ENCODE measurements at regions not wholly inside any gene's neighbourhood (a gene's known extent, or its start where the extent isn't known, plus 50 kb on each side); places are given as distances from the start of the nearest gene placed in this dataset.
A peak's percentile ranks its signal among the peaks of the same experiment; 100 is the strongest.

DNA sequence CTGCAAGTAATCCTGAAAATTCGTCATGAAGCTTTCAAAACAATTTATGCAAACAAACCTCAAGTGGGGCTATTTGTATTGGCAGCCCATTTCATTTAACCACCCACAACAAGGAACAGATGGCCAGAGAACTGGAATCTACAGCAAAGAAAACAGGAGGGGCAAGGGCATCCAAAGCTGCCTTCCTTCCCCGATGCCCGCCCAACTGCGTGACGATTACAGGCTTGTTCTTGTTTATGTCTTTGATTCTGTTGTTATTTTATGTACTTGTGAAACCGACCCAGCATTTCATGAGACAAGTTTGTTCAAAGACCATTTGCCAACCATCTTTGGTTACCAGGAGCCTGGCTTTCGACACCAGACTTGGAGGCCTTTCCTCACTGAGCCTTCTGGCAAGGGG is 59.1 kb upstream of the IRX6 start:
- DNase-seq (ENCODE audit: low spot score), result peak; percentile 80

DNA sequence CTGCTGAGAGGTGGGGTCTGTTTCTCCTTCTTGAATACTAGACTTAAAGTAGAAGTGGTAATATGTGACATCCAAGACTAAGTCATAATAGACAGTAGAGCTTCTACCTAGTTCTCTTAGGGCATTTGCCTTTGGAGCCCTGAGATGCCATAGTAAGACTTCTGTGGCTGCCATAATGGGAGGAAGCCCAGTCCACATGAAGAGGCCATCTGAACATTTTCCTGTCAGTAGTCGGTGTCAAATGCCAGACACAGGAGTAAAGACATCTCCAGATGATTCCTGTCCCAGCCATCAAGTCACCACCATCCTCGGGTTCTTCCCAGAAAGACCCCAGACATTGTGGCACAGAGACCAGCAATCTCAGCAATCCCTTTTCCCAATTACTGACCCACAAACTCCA is 58.1 kb upstream of the IRX6 start:
- no peak for DNase-seq (ENCODE audit: low spot score)

DNA sequence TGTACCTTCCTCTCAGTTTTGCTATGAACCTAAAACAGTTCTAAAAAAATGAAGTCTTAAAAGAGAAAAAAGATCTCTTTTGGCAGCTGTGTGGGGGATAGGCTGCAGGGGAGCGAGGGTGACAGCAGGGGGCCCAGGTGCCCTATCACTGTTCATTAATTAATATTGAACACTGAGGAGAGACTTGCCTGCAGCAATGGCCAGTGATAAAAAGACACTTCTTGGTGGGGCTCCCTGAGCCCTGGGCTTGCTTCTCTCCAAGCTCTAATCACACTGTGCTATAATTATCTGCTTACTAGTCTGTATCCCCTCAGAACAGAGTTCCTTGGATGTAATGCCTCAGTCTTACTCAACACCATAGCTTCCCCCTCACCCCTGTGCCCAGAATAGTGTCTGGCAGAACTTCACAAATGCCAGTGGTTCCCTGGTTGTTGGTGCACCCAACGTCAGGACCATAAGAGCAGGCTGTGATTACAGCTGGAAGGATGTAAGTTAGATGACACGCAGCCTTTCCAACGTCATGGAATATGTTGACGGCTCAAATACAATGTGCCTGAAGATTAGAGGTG is 52.0 kb upstream of the IRX6 start:
- DNase-seq (ENCODE audit: low spot score), result no peak

DNA sequence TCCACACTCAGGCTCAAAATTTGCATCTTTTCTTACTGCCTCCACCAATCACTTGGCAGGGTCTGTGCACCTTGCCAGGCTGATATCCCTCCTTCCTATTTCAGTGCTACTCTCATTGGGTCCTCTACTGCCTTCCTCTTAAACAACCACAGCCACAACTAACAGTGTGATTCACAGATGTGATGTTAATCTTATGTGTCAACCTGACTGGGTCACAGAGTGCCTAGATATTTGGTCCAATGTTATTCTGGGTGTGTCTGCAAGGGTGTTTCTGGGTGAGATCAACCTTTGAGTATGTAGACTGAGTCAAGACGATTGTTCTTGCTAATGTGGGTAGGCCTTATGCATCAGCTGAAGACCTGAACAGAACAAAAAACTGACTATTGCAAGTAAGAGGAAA is 51.3 kb upstream of the IRX6 start:
- no peak for DNase-seq (ENCODE audit: low spot score)

DNA sequence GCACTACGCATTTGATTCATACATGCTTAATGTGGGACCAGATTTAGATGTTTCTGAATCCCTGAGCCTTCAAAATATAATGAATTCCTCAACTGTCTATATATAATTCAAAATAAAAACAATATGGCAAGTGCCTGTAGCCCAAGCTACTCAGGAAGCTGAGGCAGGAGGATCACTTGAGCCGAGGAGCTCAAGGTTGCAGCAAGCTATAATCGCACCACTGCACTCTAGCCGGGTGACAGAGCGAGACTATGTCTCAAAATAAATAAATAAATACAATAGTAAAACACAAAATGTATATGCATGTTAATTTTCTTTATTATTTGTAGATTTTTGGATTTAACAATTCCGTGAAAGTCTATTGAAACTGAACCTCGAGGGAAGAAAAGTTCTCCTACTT is 50.6 kb upstream of the IRX6 start:
- no peak for DNase-seq (ENCODE audit: low spot score)

DNA sequence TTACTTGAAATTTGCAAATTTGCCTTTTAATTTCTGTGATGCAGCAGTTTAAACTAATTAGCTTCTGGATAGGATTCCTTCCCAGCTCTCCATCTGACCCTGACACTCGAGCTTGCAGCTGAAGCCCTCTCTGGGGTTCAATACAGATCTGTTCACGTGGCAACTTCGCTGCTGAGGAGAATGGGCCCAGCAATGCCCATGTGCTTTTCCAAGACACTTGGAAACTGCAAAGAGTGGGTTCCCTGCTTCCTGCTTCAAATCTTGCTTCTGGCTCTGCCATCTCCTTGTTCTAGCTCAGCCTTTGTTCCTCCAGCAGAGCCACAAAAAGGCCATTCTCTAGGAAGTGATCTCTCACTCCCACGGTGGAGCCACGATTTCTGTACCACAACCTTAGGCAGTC is 50.0 kb upstream of the IRX6 start:
- DNase-seq (ENCODE audit: low spot score), result no peak

All from H4 (cell line).